Keratinocyte (primary cell): ENCODE measurements at regions not wholly inside any gene's neighbourhood (a gene's known extent, or its start where the extent isn't known, plus 50 kb on each side); places are given as distances from the start of the nearest gene placed in this dataset.

ENCODE experiments used
- DNase-seq: peaks from one replicate; pipeline ENCODE4 v3.0.0-alpha.2; 2011; ENCODE audit warnings: low read depth, missing footprints, low spot score
- FAIRE-seq: peaks from 2 replicates; lab custom pipeline; 2011; peaks lifted over from hg19 to GRCh38; lab: Jason Lieb, UNC
- H2AFZ ChIP-seq: 2 replicates; pipeline ENCODE4 v1.6.0; 2012; ENCODE audit warnings: low read length, control low read depth, inconsistent platforms; ENCODE audit not compliant: control insufficient read depth
- H3K27ac ChIP-seq: 2 replicates; pipeline ENCODE4 v1.5.1; 2011; ENCODE audit warnings: low read length; ENCODE audit not compliant: control insufficient read depth, insufficient read depth
- H3K27me3 ChIP-seq: 3 replicates; pipeline ENCODE4 v1.6.0; 2011; ENCODE audit warnings: low read length; ENCODE audit not compliant: control insufficient read depth, insufficient read depth; ENCODE audit errors: extremely low read depth
- H3K36me3 ChIP-seq, 2 experiments: 2 replicates in 1 of 2; 3 replicates in 1 of 2; pipeline ENCODE4 v1.5.1; 2011; ENCODE audit warnings: low read length in 2 of 2, mild to moderate bottlenecking in 1 of 2; ENCODE audit not compliant: control insufficient read depth in 2 of 2, insufficient read depth in 2 of 2; ENCODE audit errors: extremely low read depth in 1 of 2
- H3K4me1 ChIP-seq: 3 replicates; pipeline ENCODE4 v1.5.1; 2011; ENCODE audit warnings: low read length; ENCODE audit not compliant: control insufficient read depth, insufficient read depth; ENCODE audit errors: extremely low read depth
- H3K4me2 ChIP-seq: 3 replicates; pipeline ENCODE4 v1.6.0; 2011; ENCODE audit warnings: low read depth, low read length; ENCODE audit not compliant: control insufficient read depth, insufficient read depth; ENCODE audit errors: extremely low read depth
- H3K4me3 ChIP-seq, 3 experiments: fragments of 200-600 bp in 1 of 3; sonication (generic) in 1 of 3; 2 replicates in 2 of 3; 3 replicates in 1 of 3; pipeline ENCODE4 v1.5.1; 2011 to 2016; ENCODE audit warnings: low read length in 3 of 3, mild to moderate bottlenecking in 3 of 3, control low read depth in 2 of 3, inconsistent platforms in 1 of 3, low read depth in 1 of 3, mixed read lengths in 1 of 3, mixed run types in 1 of 3, moderate library complexity in 1 of 3; ENCODE audit not compliant: control insufficient read depth in 2 of 3, insufficient read depth in 2 of 3; ENCODE audit errors: extremely low read depth in 1 of 3
- H3K79me2 ChIP-seq: 2 replicates; pipeline ENCODE4 v1.6.0; 2012; ENCODE audit warnings: low read length; ENCODE audit not compliant: control insufficient read depth, insufficient read depth
- H3K9ac ChIP-seq: 3 replicates; pipeline ENCODE4 v1.6.0; 2011; ENCODE audit warnings: low read length; ENCODE audit not compliant: control insufficient read depth, insufficient read depth; ENCODE audit errors: extremely low read depth
- H3K9me1 ChIP-seq: 3 replicates; pipeline ENCODE4 v1.6.0; 2011; ENCODE audit warnings: low read length; ENCODE audit not compliant: control insufficient read depth, insufficient read depth; ENCODE audit errors: extremely low read depth
- H3K9me3 ChIP-seq: 2 replicates; pipeline ENCODE4 v1.5.1; 2012; ENCODE audit warnings: low read depth, low read length; ENCODE audit not compliant: control insufficient read depth
- H4K20me1 ChIP-seq: 3 replicates; pipeline ENCODE4 v1.6.0; 2011; ENCODE audit warnings: low read length; ENCODE audit not compliant: control insufficient read depth, insufficient read depth; ENCODE audit errors: extremely low read depth
- EZH2 ChIP-seq: IDR thresholded peaks from one replicate; pipeline ENCODE4 v1.6.1; 2012; ENCODE audit warnings: inconsistent platforms, mild to moderate bottlenecking, low read length, moderate library complexity
- dilution Hi-C: fragments of 300-500 bp; cut with MboI; formaldehyde crosslinking; loops from one replicate; pipeline ENCODE4 v1.7.0; 2020; ENCODE audit warnings: low sequenced_read_pairs; ENCODE audit not compliant: extremely low pct_ligation_motif_present
- TF ChIP-seq, protein P1 (sequence below), 3 experiments: IDR thresholded peaks in 1 of 3; conservative IDR thresholded peaks in 1 of 3; optimal IDR thresholded peaks in 1 of 3; 2 replicates in 2 of 3; 3 replicates in 1 of 3; pipeline versions ENCODE3 to v1.5.1; 2011; ENCODE audit warnings: low read length in 3 of 3, mild to moderate bottlenecking in 3 of 3, moderate library complexity in 2 of 3, control low read depth in 1 of 3, inconsistent platforms in 1 of 3; ENCODE audit not compliant: insufficient read depth in 2 of 3; ENCODE audit errors: extremely low read depth in 1 of 3

DNA sequence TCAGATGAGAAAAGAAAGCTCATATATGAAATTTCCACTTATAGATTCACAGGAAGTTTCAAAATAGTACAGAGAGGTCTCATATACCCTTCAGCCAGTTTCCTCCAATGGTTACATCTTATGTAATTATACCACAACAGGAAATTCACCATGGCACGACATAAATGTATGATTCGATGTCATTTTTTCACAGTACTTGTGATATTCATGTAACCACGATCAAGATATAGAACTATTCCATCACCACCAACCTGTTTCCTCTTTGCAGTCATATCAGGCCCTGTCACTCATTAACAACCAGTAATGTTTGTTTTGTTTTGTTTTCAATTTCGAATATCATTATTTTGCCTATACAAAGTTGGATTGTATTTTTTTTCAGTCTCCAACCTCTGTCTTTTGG lies 314.3 kb upstream of the POU3F3 start:
- no peak for DNase-seq
- Histone ChIP-seq H3K9ac (no peak overlapping the region), H3K9me1 (no peaks in the 10 kb centered on the region), H3K9me3 (no peaks in the 10 kb centered on the region), H3K4me3 (no peak overlapping the region), H3K4me2 (no peak overlapping the region), H4K20me1 (no peaks in the 10 kb centered on the region), H3K27ac (no peak overlapping the region), H3K36me3 (no peaks in the 10 kb centered on the region), H2AFZ (no peak overlapping the region), H3K27me3 (no peaks in the 10 kb centered on the region), H3K4me1 (no peaks in the 10 kb centered on the region), H3K79me2 (no peaks in the 10 kb centered on the region)
- FAIRE-seq, result no peak
- TF ChIP-seq, protein P1, sequence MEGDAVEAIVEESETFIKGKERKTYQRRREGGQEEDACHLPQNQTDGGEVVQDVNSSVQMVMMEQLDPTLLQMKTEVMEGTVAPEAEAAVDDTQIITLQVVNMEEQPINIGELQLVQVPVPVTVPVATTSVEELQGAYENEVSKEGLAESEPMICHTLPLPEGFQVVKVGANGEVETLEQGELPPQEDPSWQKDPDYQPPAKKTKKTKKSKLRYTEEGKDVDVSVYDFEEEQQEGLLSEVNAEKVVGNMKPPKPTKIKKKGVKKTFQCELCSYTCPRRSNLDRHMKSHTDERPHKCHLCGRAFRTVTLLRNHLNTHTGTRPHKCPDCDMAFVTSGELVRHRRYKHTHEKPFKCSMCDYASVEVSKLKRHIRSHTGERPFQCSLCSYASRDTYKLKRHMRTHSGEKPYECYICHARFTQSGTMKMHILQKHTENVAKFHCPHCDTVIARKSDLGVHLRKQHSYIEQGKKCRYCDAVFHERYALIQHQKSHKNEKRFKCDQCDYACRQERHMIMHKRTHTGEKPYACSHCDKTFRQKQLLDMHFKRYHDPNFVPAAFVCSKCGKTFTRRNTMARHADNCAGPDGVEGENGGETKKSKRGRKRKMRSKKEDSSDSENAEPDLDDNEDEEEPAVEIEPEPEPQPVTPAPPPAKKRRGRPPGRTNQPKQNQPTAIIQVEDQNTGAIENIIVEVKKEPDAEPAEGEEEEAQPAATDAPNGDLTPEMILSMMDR (optimal IDR thresholded peaks at IDR 0.05 in 1 of 3, IDR thresholded peaks at IDR 0.05 in 1 of 3, conservative IDR thresholded peaks at IDR 0.05 in 1 of 3; ENCODE audit: extremely low read depth in 1 of 3, insufficient read depth in 2 of 3, low read length in 3 of 3), result no peak
- TF ChIP-seq EZH2, result no peak
- dilution Hi-C loops, result loop anchor here (25.0 kb wide), 1 partner anchor 102 kb away; no protein-coding TSS in a partner anchor

DNA sequence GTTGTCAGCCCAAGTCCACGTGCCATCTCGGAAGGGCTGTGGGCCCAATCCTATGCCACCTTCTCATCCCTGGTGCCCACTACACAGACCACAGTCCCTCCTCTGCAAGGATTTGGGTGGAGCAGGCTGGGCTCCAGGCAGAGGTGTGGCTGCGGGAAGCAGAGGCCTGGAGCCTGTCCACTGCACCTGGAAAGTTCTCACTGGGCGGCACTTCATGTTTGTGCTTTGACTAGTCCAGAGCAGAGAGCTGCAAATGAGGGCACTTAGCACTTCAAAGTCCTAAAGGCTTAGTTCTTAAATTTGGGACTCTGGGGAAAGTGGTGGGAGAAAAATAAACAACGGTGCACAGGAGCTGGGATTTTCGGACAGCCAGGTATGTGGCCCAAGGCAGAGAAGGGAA lies 308.9 kb upstream of the POU3F3 start:
- no peak for TF ChIP-seq EZH2
- TF ChIP-seq, protein P1 (optimal IDR thresholded peaks at IDR 0.05 in 1 of 3, IDR thresholded peaks at IDR 0.05 in 1 of 3, conservative IDR thresholded peaks at IDR 0.05 in 1 of 3; ENCODE audit: extremely low read depth in 1 of 3, insufficient read depth in 2 of 3, low read length in 3 of 3), result no peak
- H3K36me3 ChIP-seq, result no peaks in the 10 kb centered on the region
- FAIRE-seq, result no peak
- H3K27me3 ChIP-seq, result no peaks in the 10 kb centered on the region
- H3K9me3 ChIP-seq, result no peaks in the 10 kb centered on the region
- no peak overlapping the region for H3K4me3 ChIP-seq
- no peak overlapping the region for H3K9ac ChIP-seq
- H2AFZ ChIP-seq, result no peak overlapping the region
- no peaks in the 10 kb centered on the region for H3K79me2 ChIP-seq
- H3K4me2 ChIP-seq, result no peak overlapping the region
- no peak for DNase-seq
- H3K9me1 ChIP-seq, result no peaks in the 10 kb centered on the region
- no peaks in the 10 kb centered on the region for H3K4me1 ChIP-seq
- dilution Hi-C loops, result loop anchor here (25.0 kb wide), 1 partner anchor 108 kb away; no protein-coding TSS in a partner anchor
- H3K27ac ChIP-seq, result no peak overlapping the region
- H4K20me1 ChIP-seq, result no peaks in the 10 kb centered on the region
